ENCODE measurements at regions not wholly inside any gene's neighbourhood (a gene's known extent, or its start where the extent isn't known, plus 50 kb on each side); places are given as distances from the start of the nearest gene placed in this dataset.

DNA sequence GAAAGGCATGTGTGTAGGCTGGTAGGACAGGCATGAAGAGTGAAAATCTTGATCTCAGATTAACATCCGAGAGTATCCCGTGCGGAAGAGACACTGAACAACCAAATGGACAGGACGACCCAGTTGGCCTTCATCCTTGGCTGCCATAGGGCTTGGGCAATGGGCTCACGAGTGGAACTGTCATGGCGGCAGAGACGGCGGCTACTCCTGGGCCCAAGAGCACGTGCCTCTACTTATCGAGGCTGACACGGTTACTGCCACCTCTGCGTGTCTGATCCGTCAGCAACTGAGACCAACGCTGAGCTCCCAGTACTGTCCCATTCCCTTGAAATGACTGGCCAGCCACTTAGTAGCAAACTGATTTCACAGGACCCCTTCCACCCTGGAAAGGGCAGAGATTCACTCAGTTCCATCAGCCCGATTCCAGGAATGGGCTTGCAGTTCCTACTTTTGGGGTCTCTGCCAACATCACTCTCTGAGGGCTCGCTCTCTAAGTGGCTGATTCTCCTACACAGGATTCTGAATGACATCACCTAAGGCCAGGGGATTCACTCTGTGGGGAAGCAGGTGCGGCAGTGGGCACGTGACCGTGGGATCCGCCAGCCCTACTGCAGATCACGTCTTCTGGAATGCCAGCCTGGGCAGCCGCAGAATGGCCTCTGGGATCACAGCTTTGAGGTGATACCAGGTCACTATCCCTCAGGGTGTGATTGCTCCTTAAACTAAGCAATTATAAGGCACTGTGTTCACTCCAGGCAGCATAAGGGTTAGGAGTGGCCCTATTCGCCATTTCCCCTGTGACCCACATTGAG, 97.8 kb downstream of the RPS6KA4 start:
- TF ChIP-seq, protein P1, sequence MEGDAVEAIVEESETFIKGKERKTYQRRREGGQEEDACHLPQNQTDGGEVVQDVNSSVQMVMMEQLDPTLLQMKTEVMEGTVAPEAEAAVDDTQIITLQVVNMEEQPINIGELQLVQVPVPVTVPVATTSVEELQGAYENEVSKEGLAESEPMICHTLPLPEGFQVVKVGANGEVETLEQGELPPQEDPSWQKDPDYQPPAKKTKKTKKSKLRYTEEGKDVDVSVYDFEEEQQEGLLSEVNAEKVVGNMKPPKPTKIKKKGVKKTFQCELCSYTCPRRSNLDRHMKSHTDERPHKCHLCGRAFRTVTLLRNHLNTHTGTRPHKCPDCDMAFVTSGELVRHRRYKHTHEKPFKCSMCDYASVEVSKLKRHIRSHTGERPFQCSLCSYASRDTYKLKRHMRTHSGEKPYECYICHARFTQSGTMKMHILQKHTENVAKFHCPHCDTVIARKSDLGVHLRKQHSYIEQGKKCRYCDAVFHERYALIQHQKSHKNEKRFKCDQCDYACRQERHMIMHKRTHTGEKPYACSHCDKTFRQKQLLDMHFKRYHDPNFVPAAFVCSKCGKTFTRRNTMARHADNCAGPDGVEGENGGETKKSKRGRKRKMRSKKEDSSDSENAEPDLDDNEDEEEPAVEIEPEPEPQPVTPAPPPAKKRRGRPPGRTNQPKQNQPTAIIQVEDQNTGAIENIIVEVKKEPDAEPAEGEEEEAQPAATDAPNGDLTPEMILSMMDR (conservative IDR thresholded peaks at IDR 0.05): no peak
- TF ChIP-seq EZH2 (IDR thresholded peaks at IDR 0.05; ENCODE audit: low read depth): no peak

Measured in PC-9 (cell line).